Fibroblast of pulmonary artery (primary cell): ENCODE measurements at regions not wholly inside any gene's neighbourhood (a gene's known extent, or its start where the extent isn't known, plus 50 kb on each side); places are given as distances from the start of the nearest gene placed in this dataset.

Experiments
- DNase-seq: peaks from one replicate; pipeline ENCODE4 v3.0.0-alpha.2; 2010; ENCODE audit warnings: low read depth
- H3K4me3 ChIP-seq: replicated peaks from 2 replicates; pipeline ENCODE4 v1.5.1; 2011; ENCODE audit warnings: low read depth, mild to moderate bottlenecking, control low read depth, low read length, moderate library complexity
- TF ChIP-seq, protein P1 (sequence below): IDR thresholded peaks from 2 replicates; pipeline ENCODE4 v1.5.1; 2011; ENCODE audit warnings: mild to moderate bottlenecking, control low read depth, low read length, inconsistent platforms; ENCODE audit errors: missing control alignments

DNA sequence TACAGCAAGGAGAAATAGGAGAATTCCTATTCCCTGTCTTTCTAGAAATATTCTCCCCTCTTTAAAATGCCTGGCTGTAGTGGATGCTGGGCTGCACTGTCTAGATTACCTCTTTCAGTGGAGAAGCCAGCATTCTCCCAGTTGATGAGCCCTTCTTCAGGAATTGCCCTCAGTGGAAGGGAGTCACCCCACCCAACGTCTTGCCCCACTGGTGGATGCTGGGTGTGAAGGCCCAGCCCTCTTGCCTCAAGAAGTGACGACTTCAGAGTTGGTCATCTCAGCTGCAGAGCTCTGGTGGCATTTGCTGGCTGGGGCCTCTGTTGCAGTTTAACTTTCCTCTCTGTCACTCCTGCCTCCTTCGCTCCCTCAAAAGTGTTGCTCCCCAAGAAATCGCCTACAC, 248.2 kb downstream of the ATG4C start:
- H3K4me3 ChIP-seq, result no peak overlapping the region
- no peak for DNase-seq
- TF ChIP-seq, protein P1, sequence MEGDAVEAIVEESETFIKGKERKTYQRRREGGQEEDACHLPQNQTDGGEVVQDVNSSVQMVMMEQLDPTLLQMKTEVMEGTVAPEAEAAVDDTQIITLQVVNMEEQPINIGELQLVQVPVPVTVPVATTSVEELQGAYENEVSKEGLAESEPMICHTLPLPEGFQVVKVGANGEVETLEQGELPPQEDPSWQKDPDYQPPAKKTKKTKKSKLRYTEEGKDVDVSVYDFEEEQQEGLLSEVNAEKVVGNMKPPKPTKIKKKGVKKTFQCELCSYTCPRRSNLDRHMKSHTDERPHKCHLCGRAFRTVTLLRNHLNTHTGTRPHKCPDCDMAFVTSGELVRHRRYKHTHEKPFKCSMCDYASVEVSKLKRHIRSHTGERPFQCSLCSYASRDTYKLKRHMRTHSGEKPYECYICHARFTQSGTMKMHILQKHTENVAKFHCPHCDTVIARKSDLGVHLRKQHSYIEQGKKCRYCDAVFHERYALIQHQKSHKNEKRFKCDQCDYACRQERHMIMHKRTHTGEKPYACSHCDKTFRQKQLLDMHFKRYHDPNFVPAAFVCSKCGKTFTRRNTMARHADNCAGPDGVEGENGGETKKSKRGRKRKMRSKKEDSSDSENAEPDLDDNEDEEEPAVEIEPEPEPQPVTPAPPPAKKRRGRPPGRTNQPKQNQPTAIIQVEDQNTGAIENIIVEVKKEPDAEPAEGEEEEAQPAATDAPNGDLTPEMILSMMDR, result no peak

DNA sequence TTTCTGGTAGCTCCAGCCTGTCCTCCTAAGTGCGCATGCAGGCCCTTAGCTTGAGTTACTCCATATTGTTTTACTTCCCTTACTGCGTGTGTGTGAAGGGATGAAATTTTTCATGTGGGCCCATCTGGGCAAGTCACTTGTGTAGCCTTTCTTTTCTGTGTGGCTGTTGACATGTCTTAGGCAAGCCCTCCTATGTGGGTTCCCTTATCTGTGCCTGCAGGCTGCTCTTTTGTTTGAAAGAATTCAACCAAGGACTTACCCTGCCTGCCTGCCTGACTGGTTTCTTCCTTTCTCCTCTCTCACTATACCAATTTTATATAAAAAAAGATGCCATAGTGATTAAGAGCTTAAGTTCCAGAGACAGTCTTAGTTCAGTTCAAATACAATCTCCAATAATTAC, 249.3 kb downstream of the ATG4C start:
- H3K4me3 ChIP-seq, result no peak overlapping the region
- no peak for DNase-seq
- TF ChIP-seq, protein P1, result no peak

DNA sequence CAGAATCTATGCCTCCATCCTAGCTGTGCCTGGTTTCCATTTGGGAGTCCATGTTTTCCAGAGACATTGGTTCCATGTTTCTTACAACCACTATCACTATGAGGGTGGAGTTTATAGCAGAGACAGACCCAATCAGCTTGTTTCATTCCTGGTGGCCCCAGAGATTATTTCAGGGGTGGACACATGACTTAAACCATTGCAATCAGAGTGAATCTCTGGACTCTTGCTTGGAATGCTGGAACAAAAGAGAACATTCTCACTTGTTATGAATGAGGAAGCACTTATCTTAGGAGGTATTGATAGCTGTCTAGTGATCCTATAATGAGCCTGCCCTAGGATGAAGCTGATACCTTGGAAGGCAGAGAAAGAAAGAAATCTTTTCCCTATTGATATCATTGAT, 250.3 kb downstream of the ATG4C start:
- no peak for DNase-seq
- H3K4me3 ChIP-seq, result no peak overlapping the region
- TF ChIP-seq, protein P1, result no peak

DNA sequence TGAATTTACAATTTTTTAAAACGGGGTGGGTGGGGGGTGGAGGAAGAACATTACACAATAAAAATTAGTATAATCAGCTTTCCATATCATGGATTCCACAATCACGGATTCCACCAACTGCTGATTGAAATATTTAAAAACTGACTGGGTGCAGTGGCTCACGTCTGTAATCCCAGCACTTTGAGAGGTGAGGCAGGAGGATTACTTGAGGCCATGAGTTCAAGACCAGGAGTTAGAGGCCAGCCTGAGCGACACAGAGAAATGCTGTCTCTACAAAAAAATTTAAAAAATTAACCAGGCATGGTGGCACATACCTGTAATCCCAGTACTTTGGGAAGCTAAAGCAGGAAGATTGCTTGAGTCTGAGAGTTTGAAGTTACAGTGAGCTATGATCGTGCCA, 254.7 kb downstream of the ATG4C start:
- DNase-seq, result no peak
- H3K4me3 ChIP-seq, result no peak overlapping the region
- TF ChIP-seq, protein P1, result no peak

DNA sequence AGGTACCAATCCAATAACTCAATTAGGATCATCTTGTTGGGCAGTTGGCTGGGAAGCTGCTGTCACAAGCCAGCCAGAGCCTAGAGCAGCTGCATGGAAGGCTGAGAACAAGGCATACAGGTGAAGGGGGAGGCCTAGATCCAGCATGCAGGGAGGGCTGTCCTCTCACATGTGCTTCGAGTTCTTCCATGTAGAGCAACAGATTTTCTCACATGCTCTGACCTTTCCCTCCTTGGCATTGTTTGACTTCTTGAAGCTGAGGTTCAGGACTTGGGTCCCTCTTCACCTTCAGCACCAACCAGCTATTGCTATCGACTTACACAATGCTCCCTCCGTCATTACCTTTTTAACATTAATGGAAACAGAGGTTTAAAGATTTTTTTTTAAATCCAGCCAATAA, 257.7 kb downstream of the ATG4C start:
- DNase-seq, result no peak
- TF ChIP-seq, protein P1, result no peak

DNA sequence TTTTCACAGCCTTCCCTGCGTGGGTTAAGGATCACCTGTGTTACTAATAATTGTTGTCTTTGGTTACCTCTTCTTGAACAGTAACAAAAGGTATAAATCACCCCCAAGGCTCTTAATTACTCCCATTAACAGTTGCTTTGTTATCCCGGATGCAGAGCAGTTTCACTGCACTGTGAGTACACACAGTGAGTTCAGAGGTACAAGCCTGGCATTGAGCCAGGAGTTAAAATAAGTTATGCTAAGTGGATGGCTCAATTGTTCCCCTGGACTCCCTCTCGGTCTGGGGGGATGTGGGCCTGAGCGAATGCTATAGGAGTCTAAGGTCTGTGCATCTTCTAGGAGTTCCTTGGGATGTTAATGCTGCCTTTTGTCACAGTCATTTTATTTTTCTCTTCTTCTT, 258.3 kb downstream of the ATG4C start:
- H3K4me3 ChIP-seq, result no peak overlapping the region
- DNase-seq, result no peak
- TF ChIP-seq, protein P1, result no peak

More for the DNA sequence above, 257.7 kb downstream of the ATG4C start:
- H3K4me3 ChIP-seq, result no peak overlapping the region

DNA sequence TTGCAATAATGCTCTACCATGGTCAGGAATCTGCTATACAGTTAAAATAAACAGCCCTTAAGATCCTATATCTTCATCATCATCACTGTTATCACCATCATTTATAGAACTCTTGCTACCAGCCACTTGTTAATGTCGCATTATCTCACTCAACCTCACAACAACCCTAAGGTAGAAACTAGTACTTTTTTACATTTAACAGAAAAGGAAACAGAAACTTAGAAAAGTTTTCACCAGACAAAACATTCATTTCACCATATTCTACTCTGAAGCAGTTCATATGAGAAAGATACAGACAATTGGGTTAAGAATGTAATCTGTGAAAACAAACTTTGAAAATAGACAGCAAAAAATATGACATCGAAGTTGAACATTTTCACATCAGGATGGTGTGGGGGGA, 262.6 kb downstream of the ATG4C start:
- TF ChIP-seq, protein P1, result no peak
- no peak overlapping the region for H3K4me3 ChIP-seq
- DNase-seq, result no peak
